HG03571 (cell line): ENCODE measurements at regions not wholly inside any gene's neighbourhood (a gene's known extent, or its start where the extent isn't known, plus 50 kb on each side); places are given as distances from the start of the nearest gene placed in this dataset.
"Not testable (repeated sequence)": the region's sequence is repeated elsewhere in the genome, so short reads cannot be mapped to it uniquely, and the experiment has no call there.

Experiments used
- ATAC-seq: cut with Tn5 transposase; IDR thresholded peaks from one replicate; pipeline ENCODE4 v1.9.1; 2021; ENCODE audit not compliant: unreplicated experiment

DNA sequence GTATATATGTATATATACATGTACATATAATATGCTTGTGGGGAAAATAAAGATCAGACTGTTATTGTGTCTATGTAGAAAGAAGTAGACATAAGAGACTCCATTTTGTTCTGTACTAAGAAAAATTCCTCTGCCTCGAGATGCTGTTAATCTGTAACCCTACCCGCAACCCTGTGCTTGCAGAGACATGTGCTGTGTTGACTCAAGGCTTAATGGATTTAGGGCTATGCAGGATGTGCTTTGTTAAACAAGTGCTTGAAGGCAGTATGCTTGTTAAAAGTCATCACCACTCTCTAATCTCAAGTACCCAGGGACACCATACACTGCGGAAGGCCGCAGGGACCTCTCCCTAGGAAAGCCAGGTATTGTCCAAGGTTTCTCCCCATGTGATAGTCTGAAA is 972.9 kb downstream of the GALC start:
- not testable (repeated sequence) for ATAC-seq

DNA sequence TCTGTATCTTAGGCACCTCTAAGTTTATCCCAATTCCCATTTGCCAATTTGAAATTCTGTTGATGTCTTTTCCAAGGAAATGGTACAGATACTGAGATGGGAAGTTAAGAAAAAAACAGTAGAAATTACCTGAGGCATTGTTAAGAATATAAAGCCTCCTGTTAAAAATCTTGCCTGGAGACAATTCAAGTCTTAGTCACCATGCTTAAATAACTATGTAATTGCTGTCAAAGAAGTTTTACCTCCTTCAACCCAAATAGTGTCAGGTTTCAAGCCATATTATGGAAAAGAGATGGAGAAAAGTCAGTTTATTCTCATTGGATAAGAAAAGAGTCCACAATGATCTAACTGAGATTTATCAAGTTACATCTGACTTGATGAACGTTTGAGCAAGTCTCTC is 974.7 kb downstream of the GALC start:
- no peak for ATAC-seq

DNA sequence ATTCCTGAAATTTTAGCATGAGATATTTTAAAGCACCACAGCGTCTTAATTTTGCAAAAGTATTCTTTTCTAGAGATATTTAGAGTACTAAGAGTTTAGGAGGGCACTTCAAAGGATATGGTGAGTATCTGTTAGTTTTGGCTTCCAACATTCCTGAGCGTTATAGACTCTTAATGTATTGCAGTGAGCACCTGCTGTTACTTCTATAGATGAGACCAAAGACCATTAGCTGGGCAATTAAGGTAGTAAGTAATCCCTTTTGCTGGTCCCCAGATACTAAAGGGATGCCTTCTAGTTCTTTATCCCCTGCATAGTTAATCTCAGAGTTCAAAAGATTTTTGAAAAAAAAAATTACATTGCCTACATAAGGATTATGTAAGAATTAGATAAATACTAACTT is 975.6 kb downstream of the GALC start:
- no peak for ATAC-seq

DNA sequence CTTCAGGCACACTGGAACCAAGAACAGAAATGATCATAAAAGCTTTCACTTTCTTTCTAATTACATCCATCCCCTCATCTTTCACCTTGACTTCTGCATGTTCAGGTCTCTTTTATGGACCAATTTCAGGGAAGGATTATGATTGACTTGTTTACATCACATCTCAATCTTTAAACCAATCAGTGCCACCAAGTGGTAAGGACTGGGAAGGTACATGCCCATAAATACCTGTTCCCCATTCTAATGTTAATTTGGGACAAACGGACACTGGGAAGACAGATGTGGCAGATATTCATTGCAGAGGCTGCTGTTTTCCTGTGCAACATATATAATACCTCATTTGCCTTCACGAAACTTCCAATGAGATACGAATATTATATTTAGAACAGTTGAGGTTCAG is 978.1 kb downstream of the GALC start:
- ATAC-seq = no peak

DNA sequence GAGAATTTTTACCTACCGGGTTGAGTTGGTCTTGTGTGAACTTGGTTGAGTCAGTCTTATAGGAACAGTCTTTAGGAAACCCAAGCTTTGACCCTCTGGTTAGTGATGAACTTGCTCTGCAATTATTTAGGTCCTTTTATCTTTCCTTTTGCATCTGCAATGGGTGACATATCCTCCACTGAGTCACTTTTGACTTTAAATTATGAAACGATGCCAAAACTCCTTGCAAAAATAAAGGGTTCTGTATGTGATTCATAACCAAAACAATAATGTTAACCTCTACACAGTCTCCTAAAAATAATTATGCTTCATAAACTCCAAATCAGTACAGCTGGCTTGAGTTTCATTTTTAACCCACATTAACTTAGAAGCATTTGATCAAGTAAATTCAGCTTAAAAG is 979.4 kb downstream of the GALC start:
- ATAC-seq = no peak

DNA sequence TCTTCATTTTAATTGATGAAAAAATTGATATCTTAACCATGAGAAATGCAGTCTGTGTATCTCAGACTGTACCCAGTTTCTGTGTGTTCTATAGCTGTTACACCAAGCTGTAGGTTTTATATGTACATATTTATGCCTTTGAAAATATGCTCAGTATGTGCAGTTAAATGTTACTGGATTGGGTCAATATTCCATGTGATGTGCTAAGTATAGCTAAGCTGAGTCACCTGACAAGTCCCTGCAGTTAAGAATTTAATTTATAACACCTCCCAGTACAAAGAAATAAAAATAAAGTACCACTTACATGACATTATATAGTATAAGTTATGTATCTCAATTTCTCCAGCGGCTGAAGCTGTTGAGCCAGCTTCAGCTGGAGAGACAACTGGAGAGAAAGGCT is 984.0 kb downstream of the GALC start:
- ATAC-seq = no peak

DNA sequence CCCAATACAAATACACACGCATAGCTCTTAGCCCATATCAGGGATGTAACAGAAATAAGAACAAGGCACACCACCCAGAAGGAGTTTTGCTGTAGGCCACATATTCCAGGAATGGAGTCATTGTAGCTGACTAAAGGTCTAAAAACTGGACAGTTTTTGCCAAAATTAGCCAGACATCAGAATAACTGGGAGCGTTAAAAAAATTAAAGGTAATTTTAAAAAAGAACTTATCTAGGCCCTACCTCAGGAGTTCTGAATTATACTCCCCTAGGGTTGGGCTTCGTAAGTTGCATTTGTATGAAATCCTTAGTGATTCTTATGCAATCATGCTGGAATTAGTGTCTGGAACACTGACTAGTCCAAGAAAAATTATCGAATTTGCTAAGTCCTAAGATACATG is 987.7 kb downstream of the GALC start:
- no peak for ATAC-seq

DNA sequence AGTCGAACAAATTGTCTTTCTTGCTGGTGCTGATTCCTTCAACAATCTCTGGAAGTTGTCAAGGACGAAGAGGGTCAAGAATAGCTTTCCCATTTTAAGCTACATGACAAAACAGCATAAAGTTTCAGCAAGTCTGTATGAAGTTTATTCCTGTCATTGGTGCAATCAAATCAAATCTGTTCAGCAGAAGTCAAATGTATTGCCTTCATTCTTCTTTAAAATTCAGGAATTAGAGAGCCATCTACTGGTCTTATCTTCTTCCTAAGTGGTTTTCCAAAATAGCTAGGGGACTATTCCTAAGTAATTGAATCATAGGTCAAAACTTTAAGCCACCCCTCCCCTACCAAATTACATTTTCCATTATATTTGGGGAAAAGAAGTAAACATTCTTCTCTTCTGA is 990.2 kb downstream of the GALC start:
- no peak for ATAC-seq

DNA sequence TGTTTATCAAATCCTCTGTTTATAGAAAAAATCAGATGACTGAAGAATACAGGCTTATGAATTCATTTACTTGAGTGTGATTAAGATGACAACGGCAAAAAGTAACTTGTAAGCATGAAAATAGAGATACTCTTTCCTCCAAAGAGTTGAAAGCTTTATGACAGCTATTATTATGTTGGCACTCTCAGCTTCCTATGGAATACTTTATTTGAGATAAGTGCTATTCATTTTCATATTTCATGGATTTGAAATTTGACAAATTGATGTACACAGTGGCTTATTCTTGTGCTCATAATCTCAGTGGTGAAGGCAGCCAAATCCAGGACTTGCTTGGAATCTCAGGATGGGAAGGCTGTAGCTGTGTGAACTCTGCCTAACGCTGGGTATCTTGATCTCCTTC is 991.6 kb downstream of the GALC start:
- ATAC-seq = no peak

DNA sequence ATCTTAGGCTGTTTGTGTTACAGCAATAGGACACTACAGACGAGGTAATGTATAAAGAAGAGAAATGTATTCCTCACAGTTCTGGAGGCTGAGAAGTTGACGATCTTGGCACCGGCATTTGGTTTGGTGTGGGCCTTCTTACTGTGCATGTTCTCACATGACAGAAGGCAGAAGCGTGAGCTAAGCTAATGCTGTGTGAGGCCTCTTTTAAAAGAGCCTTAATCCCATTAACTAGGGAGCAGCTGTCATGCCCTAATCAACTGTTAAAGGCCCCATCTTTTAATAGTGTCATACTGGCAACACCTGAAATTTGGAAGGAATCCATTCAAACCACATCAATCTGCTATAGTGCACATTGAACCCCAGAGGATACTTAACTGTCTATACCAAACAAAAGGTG is 992.9 kb downstream of the GALC start:
- ATAC-seq = no peak

DNA sequence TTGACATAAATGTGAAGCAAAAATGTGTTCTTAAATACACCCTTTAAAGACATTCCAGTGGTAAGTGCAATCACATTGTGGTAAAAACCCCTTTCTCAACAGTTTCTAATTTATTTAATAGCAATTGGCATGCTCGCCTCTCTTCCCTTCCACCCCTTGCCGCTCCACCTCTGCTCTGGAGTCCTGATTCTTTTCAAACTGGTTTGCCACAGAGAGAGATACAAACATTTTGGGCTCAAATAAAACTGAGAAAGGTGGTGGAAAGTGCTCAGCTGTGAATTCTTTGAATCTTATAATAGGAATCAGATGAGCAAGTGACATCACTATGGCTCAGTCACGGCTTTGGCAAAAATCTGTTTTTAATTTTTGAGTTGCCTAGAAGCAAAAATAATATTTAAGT is 993.9 kb downstream of the GALC start:
- no peak for ATAC-seq

DNA sequence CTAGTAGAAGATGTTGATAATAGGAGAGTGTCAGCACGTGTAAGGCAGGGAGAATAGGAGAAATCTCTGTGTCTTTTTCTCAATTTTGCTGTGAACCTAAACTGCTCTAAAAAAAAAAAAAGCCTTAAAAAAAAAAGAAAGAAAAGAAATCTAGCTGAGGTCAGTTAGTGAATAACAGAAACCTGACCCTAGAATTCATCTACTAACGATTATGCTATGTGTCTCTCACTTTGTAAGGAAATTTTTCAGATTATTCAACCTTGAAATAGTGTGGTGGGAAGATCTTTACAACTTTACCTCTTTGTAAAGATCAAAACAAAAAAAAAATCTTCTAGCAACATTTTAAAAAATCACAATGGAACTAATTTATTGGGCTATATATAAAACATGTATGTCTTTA is 995.7 kb downstream of the GALC start:
- no peak for ATAC-seq

DNA sequence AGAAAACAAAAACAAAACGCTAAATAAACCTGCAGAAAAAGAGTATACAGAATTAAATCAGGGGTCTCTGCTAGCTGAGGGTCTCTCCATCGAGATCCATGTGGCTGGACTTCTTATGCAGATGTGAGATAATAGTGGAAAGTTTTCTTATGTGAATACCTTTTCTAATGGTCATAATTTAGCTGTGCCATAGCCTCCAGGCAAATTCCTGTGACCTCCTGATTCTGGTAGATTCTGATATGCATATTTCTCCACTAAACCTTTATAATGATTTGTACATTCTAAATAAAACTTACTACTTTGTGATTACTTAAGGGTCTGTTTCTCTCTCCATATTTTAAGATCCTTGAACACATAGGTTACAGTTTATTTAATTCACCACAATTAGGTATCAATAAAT is 1002.6 kb downstream of the GALC start:
- ATAC-seq = no peak

DNA sequence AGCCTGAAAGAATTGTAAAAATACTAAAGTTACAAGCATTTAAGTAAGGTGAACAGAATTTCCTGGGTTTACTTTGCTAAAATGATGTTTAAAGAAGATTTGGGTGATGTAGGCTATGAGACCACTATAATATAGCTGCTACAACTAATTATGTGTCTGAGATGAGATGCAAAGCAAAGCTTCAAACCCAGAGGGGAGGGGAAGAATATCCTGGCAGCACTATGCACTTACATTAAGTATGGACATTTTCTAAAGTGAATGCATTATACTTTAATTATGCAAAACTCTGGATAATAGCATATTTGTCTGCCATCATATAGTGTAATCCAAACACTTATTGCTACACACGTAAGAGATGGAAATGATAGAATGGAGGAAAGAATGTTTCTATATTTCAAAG is 1003.7 kb downstream of the GALC start:
- no peak for ATAC-seq

DNA sequence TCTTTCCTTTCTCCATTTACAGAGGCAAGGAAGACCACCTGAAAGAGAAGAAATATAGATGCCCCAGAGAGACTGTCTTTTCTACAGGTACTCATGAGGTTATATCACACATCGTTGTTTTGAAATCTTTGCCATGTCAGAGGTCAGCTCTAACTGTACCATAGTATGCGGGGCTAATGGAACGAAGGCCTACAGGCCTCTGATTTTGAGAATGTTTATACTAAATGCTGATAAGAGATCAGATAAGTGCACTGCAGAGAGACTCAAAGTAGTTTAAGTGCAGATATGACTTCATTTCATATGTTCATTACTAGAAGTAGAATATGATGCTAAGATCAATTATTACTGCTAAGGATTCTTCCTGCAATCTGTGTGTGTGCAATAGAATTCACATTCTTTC is 1005.0 kb downstream of the GALC start:
- no peak for ATAC-seq

DNA sequence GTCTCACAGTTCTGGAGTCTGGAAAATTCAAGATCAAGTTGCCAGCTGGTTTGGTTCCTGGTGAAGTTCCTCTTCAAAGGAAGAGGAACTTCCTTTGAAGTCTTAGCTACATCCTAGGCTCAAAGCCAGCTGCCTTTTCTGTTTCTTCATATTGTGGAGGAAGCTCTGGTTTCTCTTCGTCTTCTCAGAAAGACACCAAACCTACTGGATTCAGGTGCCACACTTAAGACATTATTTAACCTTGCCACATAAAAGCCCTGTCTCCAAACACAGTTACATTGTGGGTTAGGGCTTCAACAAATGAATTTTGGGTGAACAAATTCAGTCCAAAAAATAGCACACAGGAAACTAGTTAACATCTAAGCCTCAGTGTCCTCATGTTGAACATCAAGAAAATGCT is 1019.8 kb downstream of the GALC start:
- ATAC-seq = no peak

DNA sequence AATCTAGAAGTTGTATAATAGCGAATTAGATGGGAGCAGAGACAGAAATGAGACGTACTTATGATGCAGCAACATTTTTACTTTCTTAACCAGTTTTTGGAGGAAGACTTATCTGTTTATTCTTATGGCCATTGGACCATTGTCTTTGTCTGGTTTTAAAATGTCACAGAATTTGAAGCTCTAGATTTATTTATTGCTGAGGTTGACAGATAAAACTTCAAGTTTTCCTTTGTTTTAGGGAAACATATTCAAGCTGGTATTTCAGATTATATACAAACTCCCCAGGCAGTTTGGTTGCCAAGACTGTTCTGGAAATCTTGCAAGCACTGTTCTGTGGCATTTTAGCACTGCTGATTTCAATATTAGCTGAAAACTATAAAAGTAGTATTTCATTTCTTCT is 1021.7 kb downstream of the GALC start:
- ATAC-seq = no peak

DNA sequence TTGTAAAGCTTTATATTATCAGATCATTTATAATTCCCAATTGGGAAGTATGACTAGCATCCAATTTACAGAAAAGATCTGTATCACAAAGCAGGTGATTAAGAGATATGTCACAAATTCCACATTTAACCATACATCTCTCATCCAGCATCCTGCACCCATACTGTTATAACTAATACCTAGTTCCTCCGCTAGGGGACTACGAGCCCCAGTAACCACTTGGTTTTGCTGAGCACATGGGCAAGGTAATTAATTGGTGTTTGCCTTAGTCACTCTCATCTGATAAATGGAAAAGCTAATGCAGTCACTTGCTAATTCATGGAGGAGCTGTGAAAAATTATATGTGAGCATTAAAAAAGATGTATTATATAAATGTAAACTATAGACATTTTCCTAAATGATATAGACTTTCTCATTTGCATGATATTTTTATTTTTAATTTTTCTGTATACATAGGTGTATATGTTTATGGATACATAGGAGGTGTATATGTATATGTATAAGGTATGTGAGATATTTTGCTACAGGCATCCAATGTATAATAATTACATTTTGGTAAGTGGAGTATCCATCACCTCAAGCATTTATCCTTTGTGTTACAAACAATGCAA is 1031.8 kb downstream of the GALC start:
- ATAC-seq = no peak

DNA sequence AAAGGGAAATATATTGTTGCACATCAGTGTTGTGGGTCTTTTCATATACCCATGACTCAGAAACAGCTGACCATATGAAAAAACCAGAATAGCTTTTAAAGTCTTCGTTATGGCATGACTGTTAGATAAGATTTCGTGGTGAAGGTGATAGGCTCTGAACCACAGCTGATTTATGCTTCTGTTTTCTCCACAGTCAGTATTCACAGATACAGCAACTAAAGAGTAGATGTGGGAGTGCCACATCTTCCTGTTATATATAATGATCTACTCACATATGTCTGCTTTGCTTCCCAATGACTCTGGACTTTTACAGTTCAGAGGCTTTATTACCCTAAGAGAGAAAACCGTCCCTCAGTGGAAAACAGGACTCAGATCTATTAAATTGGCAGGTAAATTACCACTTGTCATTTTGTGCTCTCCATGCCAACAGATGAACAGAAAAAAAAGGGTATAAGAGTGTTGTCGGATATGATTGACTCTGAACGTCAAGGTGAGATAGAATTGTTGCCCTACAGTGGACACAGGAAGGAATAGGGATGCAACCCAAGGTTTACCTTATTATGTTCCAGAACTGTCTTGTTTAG is 1037.1 kb downstream of the GALC start:
- no peak for ATAC-seq

DNA sequence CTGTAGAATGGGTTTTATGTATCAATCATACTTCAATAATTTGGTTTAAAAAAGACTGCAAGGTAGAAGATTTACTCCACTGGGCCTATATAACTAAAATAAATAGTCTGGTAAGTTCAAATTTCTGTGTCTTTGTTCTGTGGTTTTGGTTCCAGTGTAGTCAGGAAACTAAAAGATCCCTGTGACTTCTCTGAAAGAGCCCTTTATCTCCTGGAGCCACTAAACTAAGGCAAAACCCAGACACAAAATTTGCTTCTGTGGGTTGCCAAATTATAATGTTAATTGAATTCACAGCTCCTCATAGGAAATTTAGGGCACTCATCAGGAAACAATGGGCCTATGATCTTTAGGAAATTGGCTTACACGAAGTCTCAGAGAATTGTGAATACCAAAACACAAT is 1038.4 kb downstream of the GALC start:
- no peak for ATAC-seq

DNA sequence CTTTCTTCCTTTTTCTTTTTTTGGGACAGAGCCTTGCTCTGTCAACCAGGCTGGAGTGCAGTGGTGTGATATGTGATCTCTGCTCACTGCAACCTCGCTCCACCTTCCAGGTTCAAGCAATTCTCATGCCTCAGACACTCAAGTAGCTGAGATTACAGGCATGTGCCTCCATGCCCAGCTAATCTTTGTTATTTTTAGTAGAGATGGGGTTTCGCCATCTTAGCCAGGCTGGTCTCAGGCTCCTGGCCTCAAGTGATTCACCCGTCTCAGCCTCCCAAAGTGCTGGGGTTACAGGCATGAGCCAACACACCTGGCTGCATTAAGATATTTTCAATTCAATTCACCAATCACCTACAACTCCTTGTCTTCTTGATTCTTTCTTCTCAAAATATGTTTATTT is 1046.5 kb downstream of the GALC start:
- no peak for ATAC-seq

DNA sequence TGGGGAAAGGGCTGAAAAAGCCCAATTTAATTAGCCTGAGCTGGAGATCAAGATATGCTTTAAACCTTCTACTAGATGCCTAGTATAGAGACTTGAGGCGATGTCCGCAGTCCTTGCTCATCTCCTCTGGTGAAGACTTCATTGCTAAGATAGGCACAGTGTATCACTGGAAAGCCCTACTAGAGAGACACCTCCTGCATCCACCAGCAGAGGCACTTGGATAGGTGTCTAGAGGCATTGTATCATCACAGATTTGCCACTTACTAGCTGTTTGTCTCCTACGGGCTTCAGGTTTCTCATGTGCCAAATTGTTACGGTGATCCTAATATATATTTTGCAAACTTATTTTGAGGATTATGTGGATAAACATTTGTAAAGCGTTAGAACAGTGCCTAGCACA is 1048.5 kb downstream of the GALC start:
- no peak for ATAC-seq
